RWPE2 (cell line): ENCODE measurements at regions not wholly inside any gene's neighbourhood (a gene's known extent, or its start where the extent isn't known, plus 50 kb on each side); places are given as distances from the start of the nearest gene placed in this dataset.
"Not testable (repeated sequence)": the region's sequence is repeated elsewhere in the genome, so short reads cannot be mapped to it uniquely, and the experiment has no call there.

ENCODE experiments used
- ATAC-seq: fragments of 200-7000 bp; cut with Tn5 transposase; 3 replicates; pipeline ENCODE4 v1.9.1; 2021; ENCODE audit warnings: low read depth
- DNase-seq: peaks from one replicate; pipeline ENCODE4 v3.0.0-alpha.2; 2020; ENCODE audit warnings: low spot score
- H3K27ac ChIP-seq: fragments of 450-650 bp; 2 replicates; pipeline ENCODE4 v1.5.1; 2017; ENCODE audit warnings: mild to moderate bottlenecking; ENCODE audit not compliant: poor library complexity, severe bottlenecking
- H3K27me3 ChIP-seq: fragments of 250-450 bp; sonication (Bioruptor Pico); 2 replicates; pipeline ENCODE4 v1.5.1; 2021; ENCODE audit warnings: mild to moderate bottlenecking, moderate library complexity; ENCODE audit not compliant: insufficient read depth, poor library complexity, severe bottlenecking
- H3K36me3 ChIP-seq: fragments of 250-450 bp; sonication (Bioruptor Pico); 2 replicates; pipeline ENCODE4 v1.5.1; 2020; ENCODE audit warnings: low read depth, mild to moderate bottlenecking, moderate library complexity
- H3K4me1 ChIP-seq: fragments of 250-450 bp; sonication (Bioruptor Pico); 2 replicates; pipeline ENCODE4 v1.5.1; 2021; ENCODE audit warnings: mild to moderate bottlenecking, moderate library complexity; ENCODE audit not compliant: insufficient read depth, poor library complexity, severe bottlenecking
- H3K4me3 ChIP-seq: fragments of 250-450 bp; sonication (Bioruptor Pico); 2 replicates; pipeline ENCODE4 v1.5.1; 2021; ENCODE audit warnings: mild to moderate bottlenecking, moderate library complexity; ENCODE audit not compliant: severe bottlenecking
- H3K9me3 ChIP-seq: fragments of 250-450 bp; sonication (Bioruptor Pico); 2 replicates; pipeline ENCODE4 v1.5.1; 2021; ENCODE audit warnings: mild to moderate bottlenecking, moderate library complexity; ENCODE audit not compliant: severe bottlenecking
- CTCF ChIP-seq: fragments of 450-650 bp; IDR thresholded peaks from one replicate; pipeline ENCODE4 v1.5.1; 2017; ENCODE audit warnings: mild to moderate bottlenecking, moderate library complexity; ENCODE audit not compliant: poor library complexity, severe bottlenecking

- H3K27ac ChIP-seq, result no peak overlapping the region
- H3K27me3 ChIP-seq, result no peaks in the 10 kb centered on the region
- no peak overlapping the region for H3K4me3 ChIP-seq
- no peaks in the 10 kb centered on the region for H3K4me1 ChIP-seq
- no peaks in the 10 kb centered on the region for H3K36me3 ChIP-seq
- ATAC-seq (no peak), DNase-seq (no peak)
- H3K9me3 ChIP-seq, result no peaks in the 10 kb centered on the region
- TF ChIP-seq CTCF, result no peak
Observed at GRCh38 chrX:27136325-27136724, 326.8 kb downstream of the PPP4R3C start.

- TF ChIP-seq CTCF, result no peak
- H3K36me3 ChIP-seq, result no peaks in the 10 kb centered on the region
- no peaks in the 10 kb centered on the region for H3K9me3 ChIP-seq
- no peak for ATAC-seq
- H3K27me3 ChIP-seq, result no peaks in the 10 kb centered on the region
- H3K4me1 ChIP-seq, result no peaks in the 10 kb centered on the region
- no peak for DNase-seq
- H3K4me3 ChIP-seq, result no peak overlapping the region
- H3K27ac ChIP-seq, result no peak overlapping the region
Observed at GRCh38 chrX:27132862-27133261, 330.3 kb downstream of the PPP4R3C start.

GRCh38 chrX:27087176-27087575 is 376.0 kb downstream of the PPP4R3C start:
- H3K27me3 ChIP-seq, H3K4me3 ChIP-seq, DNase-seq, H3K27ac ChIP-seq, H3K9me3 ChIP-seq, H3K36me3 ChIP-seq, ATAC-seq, H3K4me1 ChIP-seq: not testable (repeated sequence)

GRCh38 chrX:27086237-27086636 is 376.9 kb downstream of the PPP4R3C start:
- DNase-seq (no peak), ATAC-seq (no peak)
- Histone ChIP-seq H3K27me3 (no peaks in the 10 kb centered on the region), H3K4me3 (no peak overlapping the region), H3K9me3 (no peaks in the 10 kb centered on the region), H3K27ac (no peak overlapping the region), H3K4me1 (no peaks in the 10 kb centered on the region), H3K36me3 (no peaks in the 10 kb centered on the region)
- no peak for TF ChIP-seq CTCF

GRCh38 chrX:27085346-27085745 is 377.8 kb downstream of the PPP4R3C start:
- ATAC-seq, result no peak
- H3K9me3 ChIP-seq, result no peaks in the 10 kb centered on the region
- H3K4me1 ChIP-seq, result no peaks in the 10 kb centered on the region
- H3K27me3 ChIP-seq, result no peaks in the 10 kb centered on the region
- no peak overlapping the region for H3K27ac ChIP-seq
- no peak for DNase-seq
- no peak overlapping the region for H3K4me3 ChIP-seq
- no peak for TF ChIP-seq CTCF
- H3K36me3 ChIP-seq, result no peaks in the 10 kb centered on the region
